Fibroblast of pulmonary artery (primary cell): ENCODE measurements at regions not wholly inside any gene's neighbourhood (a gene's known extent, or its start where the extent isn't known, plus 50 kb on each side); places are given as distances from the start of the nearest gene placed in this dataset.

ENCODE experiments used
- DNase-seq: peaks from one replicate; pipeline ENCODE4 v3.0.0-alpha.2; 2010; ENCODE audit warnings: low read depth
- H3K4me3 ChIP-seq: replicated peaks from 2 replicates; pipeline ENCODE4 v1.5.1; 2011; ENCODE audit warnings: low read depth, mild to moderate bottlenecking, control low read depth, low read length, moderate library complexity
- TF ChIP-seq, protein P1 (sequence below): IDR thresholded peaks from 2 replicates; pipeline ENCODE4 v1.5.1; 2011; ENCODE audit warnings: mild to moderate bottlenecking, control low read depth, low read length, inconsistent platforms; ENCODE audit errors: missing control alignments

DNA sequence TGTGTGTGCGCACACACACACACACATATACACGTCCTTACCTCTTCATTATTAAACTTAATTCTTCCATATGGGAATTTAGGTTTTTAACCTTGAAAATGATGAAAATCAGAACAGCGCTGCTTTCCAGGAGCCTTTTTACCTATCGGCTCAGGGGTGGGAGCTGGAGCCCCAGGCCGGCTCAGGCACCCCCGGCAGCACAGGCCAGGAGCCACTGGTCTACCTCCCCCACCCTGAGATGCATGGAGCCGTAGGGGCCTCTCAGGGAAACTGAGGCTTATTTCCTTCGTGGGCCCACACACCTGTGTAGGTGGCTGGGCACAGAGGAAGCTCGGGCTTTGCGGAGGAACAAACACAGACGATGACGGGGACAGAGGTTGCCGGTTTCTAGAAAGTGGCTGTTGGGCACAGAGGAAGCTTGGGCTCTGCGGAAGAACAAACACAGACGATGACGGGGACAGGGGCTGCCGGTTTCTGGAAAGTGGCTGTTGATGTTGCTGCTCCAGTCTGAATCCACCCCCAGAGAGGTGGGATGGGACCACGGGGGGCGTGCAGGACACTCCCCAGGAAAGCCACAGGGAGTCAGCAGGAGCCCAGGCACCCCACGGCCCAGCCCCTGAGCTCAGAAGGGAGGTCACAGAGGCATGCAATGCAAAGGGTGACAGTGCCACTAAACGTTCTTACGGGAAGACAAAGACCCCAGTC, 149.4 kb downstream of the BRD1 start:
- TF ChIP-seq, protein P1, sequence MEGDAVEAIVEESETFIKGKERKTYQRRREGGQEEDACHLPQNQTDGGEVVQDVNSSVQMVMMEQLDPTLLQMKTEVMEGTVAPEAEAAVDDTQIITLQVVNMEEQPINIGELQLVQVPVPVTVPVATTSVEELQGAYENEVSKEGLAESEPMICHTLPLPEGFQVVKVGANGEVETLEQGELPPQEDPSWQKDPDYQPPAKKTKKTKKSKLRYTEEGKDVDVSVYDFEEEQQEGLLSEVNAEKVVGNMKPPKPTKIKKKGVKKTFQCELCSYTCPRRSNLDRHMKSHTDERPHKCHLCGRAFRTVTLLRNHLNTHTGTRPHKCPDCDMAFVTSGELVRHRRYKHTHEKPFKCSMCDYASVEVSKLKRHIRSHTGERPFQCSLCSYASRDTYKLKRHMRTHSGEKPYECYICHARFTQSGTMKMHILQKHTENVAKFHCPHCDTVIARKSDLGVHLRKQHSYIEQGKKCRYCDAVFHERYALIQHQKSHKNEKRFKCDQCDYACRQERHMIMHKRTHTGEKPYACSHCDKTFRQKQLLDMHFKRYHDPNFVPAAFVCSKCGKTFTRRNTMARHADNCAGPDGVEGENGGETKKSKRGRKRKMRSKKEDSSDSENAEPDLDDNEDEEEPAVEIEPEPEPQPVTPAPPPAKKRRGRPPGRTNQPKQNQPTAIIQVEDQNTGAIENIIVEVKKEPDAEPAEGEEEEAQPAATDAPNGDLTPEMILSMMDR = no peak
- DNase-seq = no peak
- H3K4me3 ChIP-seq = no peak overlapping the region

DNA sequence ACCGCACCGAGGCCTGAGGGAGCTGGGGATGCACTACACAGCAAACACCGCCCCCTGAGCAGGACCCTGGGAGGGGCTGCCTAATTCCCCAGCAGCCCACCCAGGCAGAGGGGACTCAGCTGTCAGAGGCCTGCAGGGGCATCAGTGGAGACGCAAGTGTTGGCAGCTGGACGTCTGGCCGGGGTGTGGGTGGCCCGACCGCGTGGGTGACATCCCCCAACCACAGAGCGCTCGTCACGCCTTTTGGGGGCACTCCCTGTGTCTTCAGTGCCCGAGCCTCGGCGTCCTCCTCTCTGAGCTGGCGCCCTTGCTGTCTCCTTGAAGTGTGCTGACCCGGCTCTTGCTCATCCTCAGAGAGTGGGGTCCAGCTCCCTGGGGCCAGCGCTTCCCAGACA, 150.2 kb downstream of the BRD1 start:
- DNase-seq = no peak
- TF ChIP-seq, protein P1 = no peak
- H3K4me3 ChIP-seq = no peak overlapping the region

DNA sequence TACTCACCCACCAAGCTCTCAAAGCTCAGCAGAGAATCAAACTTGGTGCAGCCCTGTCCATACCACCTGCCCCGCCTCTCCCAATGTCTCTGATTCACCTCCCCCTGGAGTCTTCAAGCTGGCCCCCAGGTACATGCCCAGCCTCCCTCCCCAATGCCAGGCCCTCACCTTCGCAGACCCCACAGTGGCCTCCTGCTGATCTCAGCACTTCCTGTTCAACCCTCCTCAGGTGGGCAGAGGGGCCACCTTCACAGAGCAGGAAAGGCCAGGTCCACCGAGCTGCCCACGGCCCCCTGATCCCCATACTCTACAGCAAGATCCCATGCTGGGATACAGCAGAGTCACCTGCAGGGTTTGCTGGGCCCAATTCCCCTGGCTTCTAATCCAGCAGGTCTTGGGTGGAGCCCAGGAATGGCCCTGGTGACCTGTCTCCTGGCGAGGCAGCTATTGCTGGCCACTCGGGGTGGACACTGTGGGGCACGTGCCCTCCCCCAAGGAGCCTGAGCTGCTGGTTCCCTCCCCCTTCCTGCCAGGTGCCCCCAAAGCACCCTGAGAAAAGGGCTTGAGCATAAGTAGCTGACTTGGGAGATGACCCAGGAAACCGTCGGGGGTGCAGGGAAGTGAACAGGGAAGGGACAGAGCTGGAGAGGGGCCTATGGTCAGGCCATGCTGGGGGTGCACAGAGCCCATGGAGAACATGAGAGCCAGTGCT, 150.7 kb downstream of the BRD1 start:
- TF ChIP-seq, protein P1 = no peak
- no peak overlapping the region for H3K4me3 ChIP-seq
- no peak for DNase-seq

DNA sequence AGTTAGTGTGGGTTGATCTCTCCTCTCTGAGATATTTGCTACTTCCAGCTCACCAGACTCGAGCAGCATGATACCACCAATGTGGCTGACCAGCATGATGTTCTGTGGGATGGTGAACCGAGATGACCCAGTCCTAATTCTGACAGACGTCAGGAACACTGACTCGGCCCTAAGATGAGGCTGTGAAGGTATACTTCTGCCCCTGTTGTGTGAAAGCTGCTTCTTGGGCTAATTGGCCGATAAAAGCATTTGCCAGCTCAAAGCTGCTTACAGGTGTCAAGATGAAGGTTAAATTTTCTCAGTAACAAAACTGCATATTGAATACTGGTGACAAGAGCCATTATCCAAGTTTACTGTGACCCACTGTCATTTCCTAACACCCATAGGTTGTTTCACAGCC, 151.4 kb downstream of the BRD1 start:
- DNase-seq = no peak
- H3K4me3 ChIP-seq = no peak overlapping the region
- TF ChIP-seq, protein P1 = no peak

DNA sequence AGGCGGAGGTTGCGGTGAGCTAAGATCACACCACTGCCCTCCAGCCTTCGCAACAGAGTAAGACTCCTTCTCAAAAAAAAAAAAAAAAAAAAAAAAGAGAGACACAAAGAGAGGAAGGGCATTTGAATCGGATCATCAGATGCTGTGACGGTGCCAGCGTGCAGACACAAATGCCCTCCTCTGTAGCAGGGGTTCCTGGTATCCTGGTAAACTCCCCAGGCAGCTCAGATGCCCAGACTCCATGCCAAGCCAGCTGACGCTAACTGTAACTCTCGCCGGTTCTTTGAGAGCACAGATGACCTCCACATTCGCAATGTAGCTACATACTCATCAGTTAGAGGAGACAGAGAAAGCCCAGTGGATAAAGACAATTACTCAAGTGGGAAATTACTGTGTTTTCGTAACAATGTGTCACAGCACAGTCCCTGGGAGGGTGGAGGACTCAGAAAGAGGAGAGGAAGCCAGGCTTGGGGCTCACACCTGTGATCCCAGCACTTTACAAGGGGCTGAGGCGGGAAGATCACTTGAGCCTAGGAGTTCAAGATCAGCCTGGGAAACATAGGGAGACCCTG, 153.1 kb downstream of the BRD1 start:
- DNase-seq = no peak
- TF ChIP-seq, protein P1 = no peak

DNA sequence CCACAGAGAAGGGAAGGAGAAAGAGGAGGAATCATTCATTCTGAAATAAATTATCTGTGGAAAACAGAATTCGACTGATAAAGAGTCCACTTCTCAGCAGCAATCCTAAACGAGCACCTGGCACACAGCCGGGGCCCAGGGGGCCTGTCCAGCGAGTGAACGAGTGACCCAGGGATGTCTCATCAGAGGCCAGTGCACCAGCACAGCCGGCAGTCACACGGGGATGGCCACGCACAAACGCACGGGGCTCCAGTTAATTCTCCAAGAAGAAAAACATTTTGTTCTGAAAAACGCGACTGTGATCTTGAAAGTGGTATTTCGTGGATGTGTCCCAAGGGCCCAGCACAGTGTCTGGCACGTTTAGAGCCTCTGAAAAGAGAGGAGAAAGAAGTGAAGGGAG, 154.6 kb downstream of the BRD1 start:
- TF ChIP-seq, protein P1 = no peak
- no peak overlapping the region for H3K4me3 ChIP-seq
- no peak for DNase-seq

More for the DNA sequence above, 153.1 kb downstream of the BRD1 start:
- no peak overlapping the region for H3K4me3 ChIP-seq
